ENCODE measurements at regions not wholly inside any gene's neighbourhood (a gene's known extent, or its start where the extent isn't known, plus 50 kb on each side); places are given as distances from the start of the nearest gene placed in this dataset.

DNA sequence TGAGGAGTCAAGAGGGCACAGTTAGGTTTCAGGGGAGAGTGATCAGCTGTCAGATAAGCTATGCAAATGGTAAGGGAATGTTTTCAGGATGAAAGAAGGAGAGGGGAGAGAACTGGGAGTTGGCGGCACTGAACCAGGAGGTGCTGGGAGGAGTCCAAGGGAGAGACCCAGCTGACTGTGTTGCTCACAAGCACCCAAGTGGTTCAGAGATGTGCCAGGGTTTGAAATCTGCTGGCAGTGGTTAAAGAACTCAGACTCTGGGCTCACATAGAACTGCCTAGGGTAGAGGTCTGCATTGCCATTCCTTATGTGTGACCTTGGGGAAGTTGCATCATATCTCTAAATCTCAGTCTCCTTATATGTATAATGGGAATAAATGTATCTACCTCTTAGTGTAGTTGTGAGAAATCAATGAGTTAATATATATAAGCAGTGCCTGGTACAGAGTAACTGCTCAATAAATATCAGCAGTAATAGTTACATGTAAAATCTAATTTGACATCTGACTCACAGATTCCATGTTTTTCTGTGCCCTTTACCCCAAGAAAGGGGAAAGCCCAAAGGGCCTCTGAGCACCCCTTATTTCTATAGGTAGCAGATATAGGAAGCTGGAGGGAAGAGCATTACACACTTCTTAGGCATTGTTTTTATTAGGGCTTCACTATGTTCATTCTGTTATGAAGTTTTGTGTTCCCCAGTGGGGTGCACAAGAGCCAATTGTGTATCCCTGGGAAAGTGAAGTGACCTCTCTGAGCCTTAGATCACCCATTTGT, 66.9 kb upstream of the SESN3 start:
- Histone ChIP-seq H3K9me3 (ENCODE audit: low read depth, low read length, poor library complexity, severe bottlenecking) (no peaks in the 10 kb centered on the region), H3K4me3 (ENCODE audit: low read depth, low read length, poor library complexity, severe bottlenecking) (no peak overlapping the region), H3K4me1 (ENCODE audit: insufficient read depth, low read length, poor library complexity, severe bottlenecking) (no peaks in the 10 kb centered on the region), H3K27ac (ENCODE audit: low read depth, low read length, poor library complexity, severe bottlenecking) (no peak overlapping the region), H3K27me3 (replicated peaks; ENCODE audit: insufficient read depth, low read depth, low read length, poor library complexity) (no peaks in the 10 kb centered on the region), H3K36me3 (ENCODE audit: insufficient read depth, low read length, poor library complexity, severe bottlenecking) (no peaks in the 10 kb centered on the region)
- ChIA-PET CTCF (no interaction called here), POLR2A (ENCODE audit: low non-redundant PET) (no interaction called here)
- intact Hi-C loops (cut with micrococcal nuclease; ENCODE audit: unreplicated experiment): no loop called here
- TF ChIP-seq, protein P1, sequence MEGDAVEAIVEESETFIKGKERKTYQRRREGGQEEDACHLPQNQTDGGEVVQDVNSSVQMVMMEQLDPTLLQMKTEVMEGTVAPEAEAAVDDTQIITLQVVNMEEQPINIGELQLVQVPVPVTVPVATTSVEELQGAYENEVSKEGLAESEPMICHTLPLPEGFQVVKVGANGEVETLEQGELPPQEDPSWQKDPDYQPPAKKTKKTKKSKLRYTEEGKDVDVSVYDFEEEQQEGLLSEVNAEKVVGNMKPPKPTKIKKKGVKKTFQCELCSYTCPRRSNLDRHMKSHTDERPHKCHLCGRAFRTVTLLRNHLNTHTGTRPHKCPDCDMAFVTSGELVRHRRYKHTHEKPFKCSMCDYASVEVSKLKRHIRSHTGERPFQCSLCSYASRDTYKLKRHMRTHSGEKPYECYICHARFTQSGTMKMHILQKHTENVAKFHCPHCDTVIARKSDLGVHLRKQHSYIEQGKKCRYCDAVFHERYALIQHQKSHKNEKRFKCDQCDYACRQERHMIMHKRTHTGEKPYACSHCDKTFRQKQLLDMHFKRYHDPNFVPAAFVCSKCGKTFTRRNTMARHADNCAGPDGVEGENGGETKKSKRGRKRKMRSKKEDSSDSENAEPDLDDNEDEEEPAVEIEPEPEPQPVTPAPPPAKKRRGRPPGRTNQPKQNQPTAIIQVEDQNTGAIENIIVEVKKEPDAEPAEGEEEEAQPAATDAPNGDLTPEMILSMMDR (conservative IDR thresholded peaks at IDR 0.05; ENCODE audit: low read depth, low read length): no peak
- no peak for TF ChIP-seq EZH2 (IDR thresholded peaks at IDR 0.05; ENCODE audit: borderline replicate concordance, low read depth, low read length, poor library complexity, severe bottlenecking)
- no peak for DNase-seq (ENCODE audit: low spot score)
- BruUV-seq (replicated peaks): no TSS peak

GRCh38 chr11:95296621-95297025, 65.6 kb upstream of the SESN3 start:
- H3K9me3 ChIP-seq (ENCODE audit: low read depth, low read length, poor library complexity, severe bottlenecking): no peaks in the 10 kb centered on the region
- H3K36me3 ChIP-seq (ENCODE audit: insufficient read depth, low read length, poor library complexity, severe bottlenecking): no peaks in the 10 kb centered on the region
- ChIA-PET CTCF (no interaction called here), POLR2A (ENCODE audit: low non-redundant PET) (no interaction called here)
- H3K27me3 ChIP-seq (replicated peaks; ENCODE audit: insufficient read depth, low read depth, low read length, poor library complexity): peaks cover 5% of the 10 kb centered on the region
- no peaks in the 10 kb centered on the region for H3K4me1 ChIP-seq (ENCODE audit: insufficient read depth, low read length, poor library complexity, severe bottlenecking)
- no TSS peak for BruUV-seq (replicated peaks)
- intact Hi-C loops (cut with micrococcal nuclease; ENCODE audit: unreplicated experiment): no loop called here
- TF ChIP-seq, protein P1 (conservative IDR thresholded peaks at IDR 0.05; ENCODE audit: low read depth, low read length): no peak
- no peak for DNase-seq (ENCODE audit: low spot score)
- no peak overlapping the region for H3K27ac ChIP-seq (ENCODE audit: low read depth, low read length, poor library complexity, severe bottlenecking)
- H3K4me3 ChIP-seq (ENCODE audit: low read depth, low read length, poor library complexity, severe bottlenecking): no peak overlapping the region

DNA sequence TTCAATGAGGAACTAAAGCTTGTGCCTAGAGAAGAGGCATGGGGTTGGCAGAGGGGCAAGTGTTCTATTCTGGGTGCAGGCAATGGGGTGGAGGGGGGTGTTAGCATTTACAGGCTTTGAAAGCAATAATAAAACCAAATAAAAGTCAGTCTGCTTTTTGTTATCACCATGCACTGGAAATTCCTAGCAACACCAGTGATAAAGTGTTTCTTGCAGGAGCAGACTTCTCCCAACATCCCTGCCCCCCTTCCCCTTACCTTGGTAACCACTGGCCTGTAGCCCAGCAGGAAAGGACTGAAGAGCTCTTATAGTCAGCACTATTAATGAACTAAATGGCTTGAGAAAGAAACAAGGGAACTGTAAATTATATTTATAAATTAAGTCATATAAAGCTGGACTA, 65.2 kb upstream of the SESN3 start:
- H3K9me3 ChIP-seq (ENCODE audit: low read depth, low read length, poor library complexity, severe bottlenecking): no peaks in the 10 kb centered on the region
- ChIA-PET POLR2A (ENCODE audit: low non-redundant PET) (no interaction called here), CTCF (no interaction called here)
- H3K36me3 ChIP-seq (ENCODE audit: insufficient read depth, low read length, poor library complexity, severe bottlenecking): no peaks in the 10 kb centered on the region
- no TSS peak for BruUV-seq (replicated peaks)
- H3K4me3 ChIP-seq (ENCODE audit: low read depth, low read length, poor library complexity, severe bottlenecking): no peak overlapping the region
- H3K4me1 ChIP-seq (ENCODE audit: insufficient read depth, low read length, poor library complexity, severe bottlenecking): no peaks in the 10 kb centered on the region
- TF ChIP-seq, protein P1 (conservative IDR thresholded peaks at IDR 0.05; ENCODE audit: low read depth, low read length): no peak
- no peak for TF ChIP-seq EZH2 (IDR thresholded peaks at IDR 0.05; ENCODE audit: borderline replicate concordance, low read depth, low read length, poor library complexity, severe bottlenecking)
- intact Hi-C loops (cut with micrococcal nuclease; ENCODE audit: unreplicated experiment): no loop called here
- no peak for DNase-seq (ENCODE audit: low spot score)
- H3K27ac ChIP-seq (ENCODE audit: low read depth, low read length, poor library complexity, severe bottlenecking): no peak overlapping the region
- H3K27me3 ChIP-seq (replicated peaks; ENCODE audit: insufficient read depth, low read depth, low read length, poor library complexity): peaks cover 5% of the 10 kb centered on the region

Measured in A673 (cell line).